ENCODE measurements at regions not wholly inside any gene's neighbourhood (a gene's known extent, or its start where the extent isn't known, plus 50 kb on each side); places are given as distances from the start of the nearest gene placed in this dataset.

GRCh38 chr10:128550045-128550444 lies 423.8 kb upstream of the MKI67 start:
- TF ChIP-seq CTCF (IDR thresholded peaks at IDR 0.05; ENCODE audit: poor library complexity): no peak
- no peak for TF ChIP-seq EZH2phosphoT487 (IDR thresholded peaks at IDR 0.05; ENCODE audit: low read depth, severe bottlenecking, unreplicated experiment)
